Stomach (tissue), 8 donors: ENCODE measurements at regions not wholly inside any gene's neighbourhood (a gene's known extent, or its start where the extent isn't known, plus 50 kb on each side); places are given as distances from the start of the nearest gene placed in this dataset.
"Not testable (repeated sequence)": the region's sequence is repeated elsewhere in the genome, so short reads cannot be mapped to it uniquely, and the experiment has no call there.

Experiments
- DNase-seq, 2 donors: peaks; one replicate each; pipeline versions ENCODE4 v3.0.0 to v3.0.0-alpha.2; 2013 to 2019
- H3K27ac ChIP-seq, 5 donors: fragments of 200-600 bp in 4 of 5; sonication (generic) in 4 of 5; one replicate each; pipeline ENCODE4 v1.5.1; 2013 to 2019; ENCODE audit warnings: mild to moderate bottlenecking in 1 of 5, moderate library complexity in 1 of 5
- H3K27me3 ChIP-seq, 3 donors: fragments of 200-600 bp; sonication (generic); one replicate each; pipeline ENCODE4 v1.5.1; 2017 to 2019; ENCODE audit warnings: mixed run types in 1 of 3
- H3K36me3 ChIP-seq, 4 donors: fragments of 200-600 bp; sonication (generic); 1 replicate in 3 of 4; 2 replicates in 1 of 4; pipeline ENCODE4 v1.5.1; 2016 to 2019
- H3K4me1 ChIP-seq, 4 donors: fragments of 200-600 bp; sonication (generic); one replicate each; pipeline ENCODE4 v1.5.1; 2016 to 2019
- H3K4me3 ChIP-seq, 4 donors: fragments of 200-600 bp; sonication (generic) in 3 of 4; one replicate each; pipeline ENCODE4 v1.5.1; 2016 to 2019; ENCODE audit warnings: mild to moderate bottlenecking in 1 of 4
- H3K9me3 ChIP-seq, 4 donors: fragments of 200-600 bp; sonication (generic); one replicate each; pipeline ENCODE4 v1.5.1; 2016 to 2019
- CTCF ChIP-seq, 7 experiments: fragments of 450-650 bp in 4 of 7; fragments of 200-600 bp in 3 of 7; sonication (generic) in 3 of 7; IDR thresholded peaks; one replicate each; pipeline ENCODE4 v1.5.1; 2016 to 2019; ENCODE audit warnings: antibody characterized with exemption in 7 of 7, control low read depth in 2 of 7, mild to moderate bottlenecking in 1 of 7
- EP300 ChIP-seq: sonication (generic); formaldehyde crosslinking; IDR thresholded peaks from one replicate; pipeline ENCODE4 v1.6.1; 2017; ENCODE audit warnings: antibody characterized with exemption
- POLR2A ChIP-seq, 4 donors: fragments of 450-650 bp; IDR thresholded peaks; one replicate each; pipeline ENCODE4 v1.6.1; 2016; ENCODE audit warnings: antibody characterized with exemption in 4 of 4, control low read depth in 2 of 4, mild to moderate bottlenecking in 1 of 4, moderate library complexity in 1 of 4
- POLR2AphosphoS5 ChIP-seq, 3 donors: sonication (generic); formaldehyde crosslinking; IDR thresholded peaks; one replicate each; pipeline ENCODE4 v1.6.1; 2016; ENCODE audit warnings: antibody characterized with exemption in 3 of 3
- WGBS, 5 donors: extraction: QIAGEN DNeasy Blood & Tissue Kit in 3 of 5; methylation state at CpG; one replicate each; pipeline versions ENCODE4 v1.1.5 to v1.1.7; 2013 to 2018; 5-methylcytosine and 5-hydroxymethylcytosine counted together
- intact Hi-C: fragments of 100-400 bp; cut with DNase I; formaldehyde crosslinking; loops from one replicate; pipeline ENCODE4 v1.15.1; 2023; ENCODE audit warnings: low total_unique reads
- donor health status: healthy with polysubstance abuse.
- donor health status: Bipolar disorder and iron deficiency.
- donor health status: healthy.

GRCh38 chr5:7269591-7270274, 126.2 kb upstream of the ADCY2 start:
- DNase-seq, result no peak
- H3K36me3 ChIP-seq, result no peaks in the 10 kb centered on the region
- H3K4me3 ChIP-seq, result no peak overlapping the region
- no peak for TF ChIP-seq CTCF (IDR thresholded peaks at IDR 0.05)
- no peak for TF ChIP-seq POLR2A (IDR thresholded peaks at IDR 0.05)
- TF ChIP-seq POLR2AphosphoS5 (IDR thresholded peaks at IDR 0.05), result no peak
- TF ChIP-seq EP300, result no peak
- no peaks in the 10 kb centered on the region for H3K9me3 ChIP-seq
- no peaks in the 10 kb centered on the region for H3K4me1 ChIP-seq
- intact Hi-C loops, result no loop called here
- WGBS, 5 donors, result 30 to 43% (median 37%) methylated on average over 5 of the region's 5 CpGs
- H3K27ac ChIP-seq, result no peak overlapping the region
- no peaks in the 10 kb centered on the region for H3K27me3 ChIP-seq

- no peak for DNase-seq
- intact Hi-C loops, result no loop called here
- H3K4me1 ChIP-seq, result no peaks in the 10 kb centered on the region
- H3K36me3 ChIP-seq, result no peaks in the 10 kb centered on the region
- no peak overlapping the region for H3K4me3 ChIP-seq
- no peaks in the 10 kb centered on the region for H3K9me3 ChIP-seq
- no peaks in the 10 kb centered on the region for H3K27me3 ChIP-seq
- TF ChIP-seq POLR2AphosphoS5 (IDR thresholded peaks at IDR 0.05) (no peak), POLR2A (IDR thresholded peaks at IDR 0.05) (no peak), CTCF (IDR thresholded peaks at IDR 0.05) (no peak), EP300 (no peak)
- H3K27ac ChIP-seq, result no peak overlapping the region
- WGBS, 5 donors, result 80 to 87% (median 85%) methylated on average over 6 of the region's 6 CpGs
Measured at GRCh38 chr5:7271435-7272084, 124.4 kb upstream of the ADCY2 start.

DNA sequence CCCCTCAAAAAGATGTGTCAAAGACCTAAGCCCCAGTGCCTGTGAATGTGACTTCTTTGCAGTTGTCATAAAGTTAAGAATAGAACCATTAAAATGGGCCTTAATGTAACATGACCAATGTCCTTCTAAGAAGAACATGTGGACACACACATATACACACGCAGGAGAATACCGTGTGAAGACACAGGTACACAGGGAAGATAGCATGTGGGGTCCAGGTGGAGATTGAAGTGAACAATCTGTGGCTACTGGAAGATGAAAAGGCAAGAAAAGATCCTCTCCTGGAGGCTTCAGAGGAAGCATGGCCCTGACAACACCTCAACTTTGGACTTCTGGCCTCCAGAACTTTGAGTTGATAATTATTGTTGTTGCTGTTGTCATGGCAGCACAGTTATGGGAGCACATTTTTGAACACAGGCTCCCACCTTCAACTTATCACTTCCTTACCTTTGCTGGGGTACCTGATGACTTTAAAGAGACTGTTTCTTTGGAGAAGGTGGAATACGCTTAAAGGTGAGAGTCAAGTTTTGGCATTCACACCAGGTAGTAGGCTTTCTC, 123.5 kb upstream of the ADCY2 start:
- Histone ChIP-seq H3K27ac (no peak overlapping the region), H3K36me3 (no peaks in the 10 kb centered on the region), H3K4me1 (no peaks in the 10 kb centered on the region), H3K27me3 (no peaks in the 10 kb centered on the region), H3K9me3 (no peaks in the 10 kb centered on the region), H3K4me3 (no peak overlapping the region)
- WGBS, 5 donors, result 93 to 95% (median 95%) methylated on average over 3 of the region's 3 CpGs
- TF ChIP-seq POLR2AphosphoS5 (IDR thresholded peaks at IDR 0.05), result no peak
- TF ChIP-seq CTCF (IDR thresholded peaks at IDR 0.05), result no peak
- no peak for TF ChIP-seq EP300
- TF ChIP-seq POLR2A (IDR thresholded peaks at IDR 0.05), result no peak
- intact Hi-C loops, result no loop called here
- no peak for DNase-seq

DNA sequence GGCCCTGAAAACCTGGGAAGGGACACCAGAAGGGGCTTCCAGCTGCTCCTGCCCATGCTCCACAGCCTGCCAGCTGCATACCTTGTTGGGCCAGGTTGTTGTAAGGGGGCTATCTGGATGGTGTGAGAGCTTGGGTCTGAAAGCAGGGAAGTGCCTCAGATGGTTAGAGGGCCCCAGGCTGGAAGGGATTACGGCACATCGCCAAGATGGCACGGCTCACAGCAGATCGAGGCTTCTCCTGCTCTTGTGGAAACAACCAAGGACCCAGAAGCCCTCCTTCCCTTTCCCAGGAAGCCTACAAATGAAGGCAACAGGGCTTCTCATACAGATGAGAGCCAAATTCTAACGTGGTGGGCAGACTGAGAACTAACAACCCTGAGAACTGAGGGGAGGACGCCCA, 121.7 kb upstream of the ADCY2 start:
- no peak for DNase-seq
- Histone ChIP-seq H3K9me3 (no peaks in the 10 kb centered on the region), H3K4me3 (no peak overlapping the region), H3K27me3 (no peaks in the 10 kb centered on the region), H3K27ac (no peak overlapping the region), H3K36me3 (no peaks in the 10 kb centered on the region), H3K4me1 (no peaks in the 10 kb centered on the region)
- intact Hi-C loops, result no loop called here
- no peak for TF ChIP-seq POLR2A (IDR thresholded peaks at IDR 0.05)
- TF ChIP-seq POLR2AphosphoS5 (IDR thresholded peaks at IDR 0.05), result no peak
- TF ChIP-seq EP300, result no peak
- no peak for TF ChIP-seq CTCF (IDR thresholded peaks at IDR 0.05)
- WGBS, 5 donors, result 79 to 90% (median 86%) methylated on average over 6 of the region's 6 CpGs

- H3K4me3 ChIP-seq, DNase-seq, H3K36me3 ChIP-seq, intact Hi-C loops, H3K9me3 ChIP-seq, H3K27ac ChIP-seq, H3K4me1 ChIP-seq, H3K27me3 ChIP-seq: not testable (repeated sequence)
- WGBS, 5 donors, result 84 to 96% (median 94%) methylated on average over 32 to 46 of the region's 46 CpGs
Measured at GRCh38 chr5:7289634-7290033, 106.3 kb upstream of the ADCY2 start.

- H3K4me1 ChIP-seq, H3K4me3 ChIP-seq, H3K27ac ChIP-seq, H3K9me3 ChIP-seq, intact Hi-C loops, DNase-seq, H3K36me3 ChIP-seq, H3K27me3 ChIP-seq: not testable (repeated sequence)
- WGBS, 5 donors, result 77 to 100% (median 88%) methylated on average over 3 to 7 of the region's 8 CpGs; no CpG with 5 or more reads in 1 of the 5 donors
Measured at GRCh38 chr5:7297821-7298220, 98.1 kb upstream of the ADCY2 start.

DNA sequence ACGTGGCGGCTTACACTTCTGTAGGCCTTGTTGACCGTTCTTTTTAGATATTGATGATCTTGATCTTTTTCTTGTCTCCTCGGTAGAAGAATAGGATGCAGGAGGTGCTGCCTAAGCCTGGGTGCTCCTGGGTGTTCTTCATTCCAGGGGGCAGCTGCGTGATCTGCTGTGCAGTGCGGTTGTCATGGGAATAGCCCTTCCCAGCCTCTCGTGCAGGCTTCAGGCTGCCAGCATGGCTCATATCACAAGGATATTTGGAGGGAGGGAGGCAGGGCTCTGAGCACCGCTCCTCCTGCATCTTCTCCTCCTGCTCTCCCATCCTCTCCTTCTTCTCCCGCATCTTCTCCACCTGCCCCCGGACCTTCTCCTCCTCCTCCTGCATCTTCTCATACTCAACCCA, 96.2 kb upstream of the ADCY2 start:
- H3K9me3 ChIP-seq, H3K27me3 ChIP-seq, H3K36me3 ChIP-seq, H3K4me1 ChIP-seq, H3K4me3 ChIP-seq, DNase-seq, H3K27ac ChIP-seq, intact Hi-C loops: not testable (repeated sequence)
- 83 to 93% (median 91%) methylated on average over 10 of the region's 10 CpGs for WGBS, 5 donors
